WTC11 (cell line): ENCODE measurements at regions not wholly inside any gene's neighbourhood (a gene's known extent, or its start where the extent isn't known, plus 50 kb on each side); places are given as distances from the start of the nearest gene placed in this dataset.

Source experiments
- ATAC-seq: fragments of 200-7000 bp; cut with Tn5 transposase; 2 replicates; pipeline ENCODE4 v1.10.0; 2021; ENCODE audit warnings: mild to moderate bottlenecking, moderate library complexity
- CTCF ChIA-PET: fragments of 300-600 bp; sonication (Branson Sonifier 250); formaldehyde crosslinking; loops from one replicate; lab custom pipeline; 2021; ENCODE audit warnings: antibody characterized with exemption; lab: Charles Lee
- POLR2A ChIA-PET: fragments of 350-600 bp; sonication (Branson Sonifier 250); formaldehyde crosslinking; loops from one replicate; lab custom pipeline; 2021; ENCODE audit warnings: antibody characterized with exemption; lab: Charles Lee
- DNase-seq: peaks from one replicate; pipeline ENCODE4 v3.0.0; 2021; ENCODE audit warnings: low spot score
- H3K27ac Mint-ChIP-seq: 2 replicates; pipeline ENCODE4 v1.8.0; 2021; ENCODE audit warnings: mixed read lengths
- H3K27me3 Mint-ChIP-seq: 2 replicates; pipeline ENCODE4 v1.8.0; 2021; ENCODE audit warnings: low read depth, mild to moderate bottlenecking, moderate library complexity, mixed read lengths
- H3K36me3 Mint-ChIP-seq: 2 replicates; pipeline ENCODE4 v1.8.0; 2021; ENCODE audit warnings: mixed read lengths
- H3K4me1 Mint-ChIP-seq: 2 replicates; pipeline ENCODE4 v1.8.0; 2022; ENCODE audit warnings: mixed read lengths
- H3K4me3 Mint-ChIP-seq: 2 replicates; pipeline ENCODE4 v1.8.0; 2021; ENCODE audit warnings: mild to moderate bottlenecking, moderate library complexity, mixed read lengths
- H3K9me3 Mint-ChIP-seq: 2 replicates; pipeline ENCODE4 v1.8.0; 2021; ENCODE audit warnings: mixed read lengths
- ATF2 ChIP-seq: sonication (generic); formaldehyde crosslinking; IDR thresholded peaks from 2 replicates; pipeline ENCODE4 v1.8.1; 2022; ENCODE audit warnings: low read depth, missing genetic modification reagents, borderline replicate concordance
- E2F1 ChIP-seq: sonication (generic); formaldehyde crosslinking; IDR thresholded peaks from 2 replicates; pipeline ENCODE4 v1.8.0; 2022; ENCODE audit warnings: mild to moderate bottlenecking, missing genetic modification reagents
- E2F5 ChIP-seq: sonication (generic); formaldehyde crosslinking; IDR thresholded peaks from 2 replicates; pipeline ENCODE4 v1.8.1; 2022; ENCODE audit warnings: mild to moderate bottlenecking, moderate library complexity, missing genetic modification reagents
- ELF4 ChIP-seq: sonication (generic); formaldehyde crosslinking; IDR thresholded peaks from 2 replicates; pipeline ENCODE4 v1.8.1; 2022; ENCODE audit warnings: low read depth, mild to moderate bottlenecking, moderate library complexity, missing genetic modification reagents
- FOXJ3 ChIP-seq: sonication (generic); formaldehyde crosslinking; IDR thresholded peaks from 2 replicates; pipeline ENCODE4 v1.9.0; 2021; ENCODE audit warnings: missing genetic modification reagents, mild to moderate bottlenecking, borderline replicate concordance
- FOXK1 ChIP-seq: sonication (generic); formaldehyde crosslinking; IDR thresholded peaks from 2 replicates; pipeline ENCODE4 v1.8.0; 2022; ENCODE audit warnings: mild to moderate bottlenecking, moderate library complexity, missing genetic modification reagents
- FOXP1 ChIP-seq: sonication (generic); formaldehyde crosslinking; IDR thresholded peaks from 2 replicates; pipeline ENCODE4 v1.8.0; 2022; ENCODE audit warnings: missing genetic modification reagents, mild to moderate bottlenecking, moderate library complexity, borderline replicate concordance
- IRF2 ChIP-seq: sonication (generic); formaldehyde crosslinking; IDR thresholded peaks from 2 replicates; pipeline ENCODE4 v1.8.0; 2022; ENCODE audit warnings: low read depth, missing genetic modification reagents, borderline replicate concordance
- MLX ChIP-seq: sonication (generic); formaldehyde crosslinking; IDR thresholded peaks from 2 replicates; pipeline ENCODE4 v1.8.1; 2023; ENCODE audit warnings: mild to moderate bottlenecking, missing genetic modification reagents, moderate library complexity
- NR1H2 ChIP-seq: sonication (generic); formaldehyde crosslinking; IDR thresholded peaks from 2 replicates; pipeline ENCODE4 v1.9.0; 2021; ENCODE audit warnings: mild to moderate bottlenecking, moderate library complexity, missing genetic modification reagents
- NR2C2 ChIP-seq: sonication (generic); formaldehyde crosslinking; IDR thresholded peaks from 2 replicates; pipeline ENCODE4 v1.8.0; 2022; ENCODE audit warnings: mild to moderate bottlenecking, missing genetic modification reagents
- NR3C1 ChIP-seq: sonication (generic); formaldehyde crosslinking; conservative IDR thresholded peaks from 2 replicates; pipeline ENCODE4 v1.8.1; 2023; ENCODE audit warnings: low read depth, mild to moderate bottlenecking, missing genetic modification reagents
- RORB ChIP-seq: fragments of 250-450 bp; sonication (Bioruptor Pico); IDR thresholded peaks from 2 replicates; pipeline ENCODE4 v1.9.0; 2021; ENCODE audit warnings: mild to moderate bottlenecking
- SOX15 ChIP-seq: fragments of 250-450 bp; sonication (Bioruptor Pico); IDR thresholded peaks from 2 replicates; pipeline ENCODE4 v1.9.0; 2021; ENCODE audit warnings: mild to moderate bottlenecking
- TCF7 ChIP-seq: sonication (generic); formaldehyde crosslinking; IDR thresholded peaks from 2 replicates; pipeline ENCODE4 v1.8.0; 2022; ENCODE audit warnings: mild to moderate bottlenecking, low read depth, missing genetic modification reagents, moderate library complexity
- ZNF138 ChIP-seq: sonication (generic); formaldehyde crosslinking; conservative IDR thresholded peaks from 2 replicates; pipeline ENCODE4 v1.8.1; 2022; ENCODE audit warnings: mild to moderate bottlenecking, moderate library complexity, missing genetic modification reagents
- ZNF425 ChIP-seq: fragments of 250-450 bp; sonication (Bioruptor Pico); conservative IDR thresholded peaks from 2 replicates; pipeline ENCODE4 v1.9.0; 2021; ENCODE audit warnings: mild to moderate bottlenecking
- ZSCAN18 ChIP-seq: fragments of 250-450 bp; sonication (Bioruptor Pico); IDR thresholded peaks from 2 replicates; pipeline ENCODE4 v2.1.2; 2022; ENCODE audit warnings: mild to moderate bottlenecking, moderate library complexity

GRCh38 chr9:102206432-102206831 is 468.0 kb upstream of the GRIN3A start:
- POLR2A ChIA-PET, result no interaction called here
- no peaks in the 10 kb centered on the region for H3K27me3 Mint-ChIP-seq
- no peaks in the 10 kb centered on the region for H3K36me3 Mint-ChIP-seq
- H3K4me3 Mint-ChIP-seq, result no peak overlapping the region
- CTCF ChIA-PET, result no interaction called here
- no peaks in the 10 kb centered on the region for H3K9me3 Mint-ChIP-seq
- DNase-seq, result no peak
- ATAC-seq, result no peak
- peaks cover 4% of the 10 kb centered on the region for H3K4me1 Mint-ChIP-seq
- TF ChIP-seq FOXK1 (CRISPR knock-in tag), result no peak
- no peak for TF ChIP-seq NR2C2
- no peak for TF ChIP-seq NR1H2 (CRISPR knock-in tag)
- no peak for TF ChIP-seq SOX15 (CRISPR knock-in tag)
- TF ChIP-seq ATF2 (CRISPR knock-in tag), result no peak
- TF ChIP-seq FOXJ3, result no peak
- TF ChIP-seq ELF4 (CRISPR knock-in tag), result no peak
- no peak for TF ChIP-seq ZNF138
- TF ChIP-seq FOXP1 (CRISPR knock-in tag), result no peak
- TF ChIP-seq E2F1 (CRISPR knock-in tag), result no peak
- TF ChIP-seq, all 79 proteins: peak for 0
- no peak overlapping the region for H3K27ac Mint-ChIP-seq

GRCh38 chr9:102205251-102205650 is 466.8 kb upstream of the GRIN3A start:
- Mint-ChIP-seq H3K36me3 (no peaks in the 10 kb centered on the region), H3K4me3 (no peak overlapping the region), H3K9me3 (no peaks in the 10 kb centered on the region; the same call in 1 of the 2 replicates), H3K27ac (no peak overlapping the region), H3K4me1 (peaks cover 4% of the 10 kb centered on the region), H3K27me3 (no peaks in the 10 kb centered on the region)
- no peak for ATAC-seq
- ChIA-PET CTCF (no interaction called here), POLR2A (no interaction called here)
- TF ChIP-seq RORB (CRISPR knock-in tag) (no peak), ZNF425 (CRISPR knock-in tag) (no peak), IRF2 (CRISPR knock-in tag) (no peak), ZSCAN18 (CRISPR knock-in tag) (no peak), ATF2 (CRISPR knock-in tag) (no peak), E2F5 (CRISPR knock-in tag) (no peak), MLX (CRISPR knock-in tag) (no peak), NR3C1 (CRISPR knock-in tag) (no peak), TCF7 (CRISPR knock-in tag) (no peak)
- no peak for DNase-seq
